Hematopoietic multipotent progenitor cell treated with erythropoietin and hydrocortisone succinate and interleukin-3 and kit ligand, for 8 days (in vitro differentiated cells): ENCODE measurements at regions not wholly inside any gene's neighbourhood (a gene's known extent, or its start where the extent isn't known, plus 50 kb on each side); places are given as distances from the start of the nearest gene placed in this dataset.
A peak's percentile ranks its signal among the peaks of the same experiment; 100 is the strongest.
"Not testable (repeated sequence)": the region's sequence is repeated elsewhere in the genome, so short reads cannot be mapped to it uniquely, and the experiment has no call there.

ENCODE experiments used
- DNase-seq: peaks from one replicate; pipeline ENCODE4 v3.0.0-alpha.2; 2015

- DNase-seq, result peak; percentile 9
Observed at GRCh38 chr10:42690449-42691360, 52.3 kb upstream of the ZNF33B start.

- DNase-seq, result no peak
Observed at GRCh38 chr10:42691361-42692120, 53.2 kb upstream of the ZNF33B start.

GRCh38 chr10:42697926-42698325 is 59.6 kb upstream of the ZNF33B start:
- DNase-seq, result no peak

GRCh38 chr10:42707234-42707633 is 68.9 kb upstream of the ZNF33B start:
- DNase-seq, result peak; percentile 11

- not testable (repeated sequence) for DNase-seq
Observed at GRCh38 chr10:42719339-42719738, 63.3 kb upstream of the BMS1 start.

- no peak for DNase-seq
Observed at GRCh38 chr10:42722575-42722974, 60.0 kb upstream of the BMS1 start.

- not testable (repeated sequence) for DNase-seq
Observed at GRCh38 chr10:42723549-42723948, 59.0 kb upstream of the BMS1 start.

- not testable (repeated sequence) for DNase-seq
Observed at GRCh38 chr10:42724660-42725059, 57.9 kb upstream of the BMS1 start.

GRCh38 chr10:42732266-42732665 is 50.3 kb upstream of the BMS1 start:
- DNase-seq, result no peak
